ENCODE measurements at regions not wholly inside any gene's neighbourhood (a gene's known extent, or its start where the extent isn't known, plus 50 kb on each side); places are given as distances from the start of the nearest gene placed in this dataset.

- no peak for DNase-seq
Observed at GRCh38 chr4:89416960-89417359, 109.4 kb upstream of the GPRIN3 start.

GRCh38 chr4:89413518-89413917, 105.9 kb upstream of the GPRIN3 start:
- no peak for DNase-seq

GRCh38 chr4:89411539-89412309, 104.1 kb upstream of the GPRIN3 start:
- no peak for DNase-seq

- DNase-seq, result no peak
Observed at GRCh38 chr4:89410687-89411086, 103.1 kb upstream of the GPRIN3 start.

GRCh38 chr4:89404530-89404929, 96.9 kb upstream of the GPRIN3 start:
- no peak for DNase-seq

- DNase-seq, result no peak
Observed at GRCh38 chr4:89403826-89404225, 96.2 kb upstream of the GPRIN3 start.

- DNase-seq, result no peak
Observed at GRCh38 chr4:89400287-89401035, 92.9 kb upstream of the GPRIN3 start.

GRCh38 chr4:89398644-89399043, 91.0 kb upstream of the GPRIN3 start:
- DNase-seq, result no peak

- DNase-seq, result no peak
Observed at GRCh38 chr4:89398146-89398545, 90.5 kb upstream of the GPRIN3 start.

GRCh38 chr4:89397441-89397840, 89.8 kb upstream of the GPRIN3 start:
- DNase-seq, result no peak

- no peak for DNase-seq
Observed at GRCh38 chr4:89382439-89382838, 74.8 kb upstream of the GPRIN3 start.

- DNase-seq, result no peak
Observed at GRCh38 chr4:89380980-89381379, 73.4 kb upstream of the GPRIN3 start.

GRCh38 chr4:89379511-89380044, 72.0 kb upstream of the GPRIN3 start:
- DNase-seq, result no peak

GRCh38 chr4:89373394-89373793, 65.8 kb upstream of the GPRIN3 start:
- DNase-seq, result no peak

- DNase-seq, result no peak
Observed at GRCh38 chr4:89371614-89372013, 64.0 kb upstream of the GPRIN3 start.

GRCh38 chr4:89369581-89369980, 62.0 kb upstream of the GPRIN3 start:
- no peak for DNase-seq

- DNase-seq, result no peak
Observed at GRCh38 chr4:89368861-89369260, 61.3 kb upstream of the GPRIN3 start.

- DNase-seq, result no peak
Observed at GRCh38 chr4:89365776-89366175, 58.2 kb upstream of the GPRIN3 start.

- DNase-seq, result no peak
Observed at GRCh38 chr4:89365375-89365774, 57.8 kb upstream of the GPRIN3 start.

- DNase-seq, result no peak
Observed at GRCh38 chr4:89364541-89364940, 56.9 kb upstream of the GPRIN3 start.

- no peak for DNase-seq
Observed at GRCh38 chr4:89363786-89364185, 56.2 kb upstream of the GPRIN3 start.

GRCh38 chr4:89358935-89359638, 51.5 kb upstream of the GPRIN3 start:
- no peak for DNase-seq

- no peak for DNase-seq
Observed at GRCh38 chr4:89357787-89358186, 50.2 kb upstream of the GPRIN3 start.

Measured in hematopoietic multipotent progenitor cell treated with erythropoietin and hydrocortisone succinate and interleukin-3 and kit ligand, for 6 days (in vitro differentiated cells).